ENCODE measurements at regions not wholly inside any gene's neighbourhood (a gene's known extent, or its start where the extent isn't known, plus 50 kb on each side); places are given as distances from the start of the nearest gene placed in this dataset.

DNA sequence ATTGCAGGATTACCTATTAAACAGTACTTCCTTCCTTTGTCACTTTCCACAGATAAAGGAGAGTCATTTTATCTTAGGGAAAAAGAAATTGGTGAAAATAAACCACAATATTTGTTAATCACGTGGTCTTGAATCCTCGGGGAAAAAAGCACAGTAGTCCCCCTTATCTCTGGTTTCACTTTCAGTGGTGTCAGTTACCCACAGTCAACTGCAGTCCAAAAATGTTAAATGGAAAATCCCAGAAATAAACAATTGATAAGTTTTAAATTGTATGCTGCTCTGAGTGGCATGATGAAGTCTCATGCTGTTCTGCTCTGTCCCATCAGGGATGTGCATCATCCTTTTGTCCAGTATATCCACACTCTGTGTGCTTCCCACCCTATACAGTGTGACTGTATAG, 405.2 kb upstream of the MPDZ start:
- Histone ChIP-seq H3K9me3 (no peaks in the 10 kb centered on the region), H3K27me3 (no peaks in the 10 kb centered on the region), H3K4me3 (replicated peaks in 1 of 3) (no peak overlapping the region), H3K4me1 (peaks cover 0 to 18% of the 10 kb centered on the region in 2 donors), H3K27ac (no peak overlapping the region), H3K36me3 (no peaks in the 10 kb centered on the region)
- 66 to 67% methylated on average over 2 of the region's 2 CpGs for WGBS, 2 donors
- intact Hi-C loops (cut with DNase I): no loop called here
- TF ChIP-seq POLR2A (IDR thresholded peaks at IDR 0.05): no peak
- TF ChIP-seq, protein P1, sequence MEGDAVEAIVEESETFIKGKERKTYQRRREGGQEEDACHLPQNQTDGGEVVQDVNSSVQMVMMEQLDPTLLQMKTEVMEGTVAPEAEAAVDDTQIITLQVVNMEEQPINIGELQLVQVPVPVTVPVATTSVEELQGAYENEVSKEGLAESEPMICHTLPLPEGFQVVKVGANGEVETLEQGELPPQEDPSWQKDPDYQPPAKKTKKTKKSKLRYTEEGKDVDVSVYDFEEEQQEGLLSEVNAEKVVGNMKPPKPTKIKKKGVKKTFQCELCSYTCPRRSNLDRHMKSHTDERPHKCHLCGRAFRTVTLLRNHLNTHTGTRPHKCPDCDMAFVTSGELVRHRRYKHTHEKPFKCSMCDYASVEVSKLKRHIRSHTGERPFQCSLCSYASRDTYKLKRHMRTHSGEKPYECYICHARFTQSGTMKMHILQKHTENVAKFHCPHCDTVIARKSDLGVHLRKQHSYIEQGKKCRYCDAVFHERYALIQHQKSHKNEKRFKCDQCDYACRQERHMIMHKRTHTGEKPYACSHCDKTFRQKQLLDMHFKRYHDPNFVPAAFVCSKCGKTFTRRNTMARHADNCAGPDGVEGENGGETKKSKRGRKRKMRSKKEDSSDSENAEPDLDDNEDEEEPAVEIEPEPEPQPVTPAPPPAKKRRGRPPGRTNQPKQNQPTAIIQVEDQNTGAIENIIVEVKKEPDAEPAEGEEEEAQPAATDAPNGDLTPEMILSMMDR (IDR thresholded peaks at IDR 0.05): no peak
- no peak for DNase-seq

GRCh38 chr9:13677801-13678200, 398.3 kb upstream of the MPDZ start:
- peaks cover 0 to 2% of the 10 kb centered on the region in 2 donors for H3K4me1 ChIP-seq
- intact Hi-C loops (cut with DNase I): no loop called here

DNA sequence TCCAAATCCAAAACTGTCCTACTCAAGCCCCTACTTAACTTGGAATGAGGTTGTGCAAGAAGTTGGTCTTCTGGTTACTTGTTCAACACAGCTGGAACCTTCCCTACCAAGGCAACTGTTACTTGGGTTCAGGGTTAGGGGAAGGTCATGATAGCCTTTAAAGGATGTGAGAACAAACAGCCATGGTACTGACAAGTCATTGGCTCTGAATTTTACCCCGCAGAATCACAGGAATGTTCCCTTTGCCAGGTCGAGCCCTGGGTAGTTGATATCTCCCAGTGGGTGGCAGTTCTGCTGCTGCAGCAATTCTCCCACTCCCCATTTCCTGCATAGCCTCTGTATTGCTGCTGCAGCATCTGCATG, 396.1 kb upstream of the MPDZ start:
- H3K4me3 ChIP-seq (replicated peaks in 1 of 3): no peak overlapping the region
- no peaks in the 10 kb centered on the region for H3K27me3 ChIP-seq
- H3K27ac ChIP-seq: no peak overlapping the region
- 40 to 61% methylated on average over 2 of the region's 2 CpGs for WGBS, 2 donors
- H3K4me1 ChIP-seq: no peaks in the 10 kb centered on the region
- intact Hi-C loops (cut with DNase I): no loop called here
- H3K36me3 ChIP-seq: no peaks in the 10 kb centered on the region
- H3K9me3 ChIP-seq: no peaks in the 10 kb centered on the region
- no peak for DNase-seq
- no peak for TF ChIP-seq POLR2A (IDR thresholded peaks at IDR 0.05)
- TF ChIP-seq, protein P1 (IDR thresholded peaks at IDR 0.05): no peak

More at GRCh38 chr9:13677801-13678200, 398.3 kb upstream of the MPDZ start:
- TF ChIP-seq, protein P1 (IDR thresholded peaks at IDR 0.05): no peak
- TF ChIP-seq POLR2A (IDR thresholded peaks at IDR 0.05): no peak
- H3K36me3 ChIP-seq: no peaks in the 10 kb centered on the region
- H3K27ac ChIP-seq: no peak overlapping the region
- no peaks in the 10 kb centered on the region for H3K9me3 ChIP-seq
- H3K4me3 ChIP-seq (replicated peaks in 1 of 3): no peak overlapping the region
- WGBS, 2 donors: 78 to 94% methylated on average over 1 of the region's 1 CpG
- no peaks in the 10 kb centered on the region for H3K27me3 ChIP-seq
- no peak for DNase-seq

DNA sequence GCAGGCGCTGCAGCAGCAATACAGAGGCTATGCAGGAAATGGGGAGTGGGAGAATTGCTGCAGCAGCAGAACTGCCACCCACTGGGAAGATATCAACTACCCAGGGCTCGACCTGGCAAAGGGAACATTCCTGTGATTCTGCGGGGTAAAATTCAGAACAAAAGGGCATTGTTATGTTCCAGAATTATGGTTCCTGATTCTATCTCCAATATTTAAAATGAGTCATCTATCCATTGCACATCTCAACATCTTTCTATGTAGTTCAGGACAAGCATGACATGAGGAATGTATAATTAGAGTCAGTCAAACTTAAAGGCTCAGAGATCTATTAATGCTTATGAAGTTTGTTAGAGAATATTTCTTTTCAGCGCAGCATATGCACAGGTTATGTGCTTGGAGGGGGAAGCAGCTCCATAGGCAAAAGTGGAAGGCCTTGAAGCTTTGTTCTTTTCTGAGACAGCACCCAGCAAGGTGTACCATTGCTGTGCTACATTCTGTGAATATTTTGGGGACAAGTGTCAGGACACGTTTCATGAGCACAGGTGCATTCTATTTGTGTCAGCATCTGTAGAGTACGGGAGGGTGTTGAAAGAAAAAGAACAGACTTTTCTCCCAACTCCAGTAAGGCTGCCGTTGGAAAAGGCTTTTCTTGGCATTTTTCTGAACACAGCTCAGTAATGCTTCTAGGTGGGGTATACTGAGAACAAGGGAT, 395.6 kb upstream of the MPDZ start:
- H3K27ac ChIP-seq: no peak overlapping the region
- no peaks in the 10 kb centered on the region for H3K4me1 ChIP-seq
- H3K9me3 ChIP-seq: no peaks in the 10 kb centered on the region
- no peak for DNase-seq
- H3K36me3 ChIP-seq: no peaks in the 10 kb centered on the region
- H3K4me3 ChIP-seq (replicated peaks in 1 of 3): no peak overlapping the region
- intact Hi-C loops (cut with DNase I): no loop called here
- 83 to 85% methylated on average over 7 of the region's 7 CpGs for WGBS, 2 donors
- TF ChIP-seq POLR2A (IDR thresholded peaks at IDR 0.05): no peak
- TF ChIP-seq, protein P1 (IDR thresholded peaks at IDR 0.05): no peak
- H3K27me3 ChIP-seq: no peaks in the 10 kb centered on the region

DNA sequence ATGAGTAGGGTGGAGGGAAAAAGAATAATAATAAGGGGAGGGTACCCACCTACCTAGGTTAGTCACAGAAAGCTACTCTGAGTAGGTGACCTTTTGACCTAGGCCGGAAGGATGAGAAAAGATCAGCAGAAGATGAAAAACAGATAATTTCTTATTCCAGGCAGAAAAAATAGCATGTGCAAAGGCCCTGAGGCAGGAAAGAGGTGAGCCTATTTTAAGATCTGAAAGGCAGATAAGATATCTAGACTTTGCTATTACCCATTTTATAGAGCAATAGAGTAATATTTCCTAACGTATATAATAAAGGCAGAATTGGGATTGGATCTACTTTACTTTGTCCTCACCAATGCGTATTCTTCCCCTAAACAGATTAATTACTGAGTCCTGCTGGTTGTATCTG, 393.9 kb upstream of the MPDZ start:
- H3K27me3 ChIP-seq: no peaks in the 10 kb centered on the region
- no peak overlapping the region for H3K4me3 ChIP-seq (replicated peaks in 1 of 3)
- H3K36me3 ChIP-seq: no peaks in the 10 kb centered on the region
- 29 to 95% methylated on average over 3 of the region's 3 CpGs for WGBS, 2 donors
- no peaks in the 10 kb centered on the region for H3K9me3 ChIP-seq
- intact Hi-C loops (cut with DNase I): no loop called here
- H3K4me1 ChIP-seq: no peaks in the 10 kb centered on the region
- no peak for DNase-seq
- H3K27ac ChIP-seq: no peak overlapping the region
- TF ChIP-seq, protein P1 (IDR thresholded peaks at IDR 0.05): no peak
- TF ChIP-seq POLR2A (IDR thresholded peaks at IDR 0.05): no peak

All from thyroid gland (tissue), 4 donors.